MV-4-11 (cell line): ENCODE measurements at regions not wholly inside any gene's neighbourhood (a gene's known extent, or its start where the extent isn't known, plus 50 kb on each side); places are given as distances from the start of the nearest gene placed in this dataset.

ENCODE experiments used
- DNase-seq: peaks from one replicate; lab custom pipeline; 2025; lab: John Stamatoyannopoulos, UW

DNA sequence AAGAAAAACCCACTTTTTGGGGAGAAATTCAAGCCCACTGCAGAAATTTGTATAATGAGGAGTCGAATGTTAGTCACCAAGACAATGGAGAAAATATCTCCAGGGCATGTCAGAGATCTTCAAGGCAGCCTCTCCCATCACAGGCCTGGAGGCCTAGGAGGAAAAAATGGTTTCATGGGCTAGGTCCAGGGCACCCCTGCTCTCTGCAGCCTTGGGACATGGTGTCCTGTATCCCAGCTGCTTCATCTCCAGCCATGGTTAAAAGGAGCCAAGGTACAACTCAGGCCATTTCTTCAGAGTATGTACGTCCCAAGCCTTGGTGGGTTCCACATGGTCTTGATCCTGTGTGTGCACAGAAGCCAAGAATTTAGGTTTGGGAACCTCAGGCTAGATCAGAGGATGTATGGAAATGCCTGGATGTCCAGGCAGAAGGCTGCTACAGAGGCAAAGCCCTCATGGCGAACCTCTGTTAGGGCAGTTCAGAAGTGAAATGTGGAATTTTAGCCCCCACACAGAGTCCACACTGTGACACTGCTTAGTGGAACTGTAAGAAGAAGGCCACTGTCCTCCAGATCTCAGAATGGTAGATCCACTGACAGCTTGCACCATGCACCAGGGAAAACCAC lies 561.4 kb downstream of the ISL1 start:
- no peak for DNase-seq

DNA sequence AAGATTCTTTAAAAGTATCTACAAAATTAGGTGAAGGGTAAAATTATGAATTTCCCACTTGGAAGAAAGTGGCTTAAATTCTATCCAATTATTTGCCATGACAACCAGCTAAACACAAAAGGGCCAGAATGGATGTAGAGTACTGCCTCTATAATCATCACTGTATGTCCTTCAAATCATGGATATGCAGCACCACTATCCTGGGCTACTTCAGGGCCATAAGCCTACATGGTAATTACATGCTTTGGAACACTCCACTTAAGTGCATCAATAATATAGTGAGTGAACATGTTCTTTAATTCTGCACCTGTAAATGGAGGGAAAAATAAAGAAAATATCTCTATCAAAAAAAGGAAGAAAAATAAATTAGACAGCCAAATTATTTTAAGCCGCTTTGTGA lies 575.2 kb downstream of the ISL1 start:
- no peak for DNase-seq

DNA sequence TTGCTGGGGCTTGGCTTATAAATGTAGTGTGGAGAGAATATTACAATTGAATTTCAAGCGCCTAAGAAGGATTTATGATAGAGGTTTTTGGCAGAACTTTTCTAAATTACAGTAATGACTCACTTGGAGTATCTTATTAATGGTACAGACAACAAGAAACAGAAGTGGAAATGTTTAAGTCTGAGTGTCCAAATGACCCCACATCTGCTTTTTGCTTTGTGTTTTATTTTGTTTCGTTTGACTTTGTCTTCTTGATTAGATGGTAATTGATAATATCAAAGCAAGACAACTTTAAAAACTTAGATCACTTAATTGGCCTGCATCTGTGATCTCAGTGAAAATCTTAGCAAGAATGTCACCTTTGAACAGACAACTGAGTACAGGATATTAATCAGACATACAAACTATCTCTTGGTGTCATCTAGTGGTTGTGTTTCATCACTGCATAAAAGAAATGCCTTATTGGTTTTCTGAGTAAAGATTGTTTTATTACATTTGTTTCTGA lies 577.4 kb downstream of the ISL1 start:
- DNase-seq, result no peak

DNA sequence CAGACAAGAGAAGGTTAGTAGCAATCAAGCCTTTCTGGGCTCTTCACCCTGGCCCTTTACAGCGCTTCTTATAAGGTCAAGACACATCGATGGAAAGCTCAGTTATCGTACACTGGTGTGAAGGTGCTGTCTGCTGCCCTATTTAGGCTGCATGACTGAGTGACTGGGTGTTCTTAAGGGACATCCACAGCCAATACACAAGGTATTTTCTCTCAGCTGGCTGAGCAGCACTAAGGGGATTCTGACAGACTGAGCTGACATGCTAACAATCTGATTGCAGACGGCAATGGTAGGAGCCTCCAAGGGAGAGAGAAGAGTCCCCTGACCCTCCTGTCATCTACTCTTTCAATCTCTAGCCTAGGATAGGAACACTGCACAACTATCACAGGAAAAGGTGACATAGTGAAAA lies 577.9 kb downstream of the ISL1 start:
- no peak for DNase-seq

- no peak for DNase-seq
Observed at GRCh38 chr5:51968756-51969155, 585.5 kb downstream of the ISL1 start.

DNA sequence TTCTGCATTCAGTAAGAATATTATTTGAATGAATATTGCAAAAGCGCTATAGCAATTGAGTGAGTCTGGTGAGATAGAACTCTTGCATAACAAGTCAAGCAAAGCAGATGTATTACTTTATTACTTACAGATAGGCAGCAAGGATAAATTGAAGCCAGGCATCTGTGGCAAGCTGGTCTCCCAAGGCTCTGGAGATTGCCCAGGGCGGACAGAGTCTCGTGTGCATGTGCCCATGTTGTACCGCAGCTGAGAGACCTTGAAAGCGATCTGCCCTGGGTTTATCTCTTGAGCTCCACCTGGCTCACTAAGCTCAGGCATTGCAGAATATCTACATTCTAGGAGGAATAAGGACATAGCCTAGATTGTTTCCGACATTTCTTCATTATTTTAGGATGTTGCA lies 591.6 kb downstream of the ISL1 start:
- DNase-seq, result no peak

DNA sequence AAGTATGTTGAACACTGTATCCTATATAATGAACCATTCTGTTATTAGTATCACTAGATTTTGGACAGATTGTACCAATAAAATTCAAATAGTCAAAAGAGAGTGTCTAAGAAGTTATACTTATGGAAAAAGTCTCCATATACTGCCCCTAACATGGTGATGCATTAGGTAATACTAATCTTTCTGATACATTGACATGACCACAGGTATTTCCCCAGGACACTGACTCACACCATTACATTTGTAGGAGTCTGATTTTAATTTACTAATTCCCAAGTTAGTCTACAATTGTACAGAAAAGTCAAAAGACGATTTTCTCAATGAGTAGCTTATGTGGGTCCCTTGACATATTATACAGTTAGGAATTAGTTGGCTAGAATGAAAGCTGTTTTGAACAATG lies 593.8 kb downstream of the ISL1 start:
- no peak for DNase-seq

GRCh38 chr5:51983161-51983560 lies 599.9 kb downstream of the ISL1 start:
- DNase-seq, result no peak

- no peak for DNase-seq
Observed at GRCh38 chr5:51986733-51987132, 603.5 kb downstream of the ISL1 start.

GRCh38 chr5:51987239-51987638 lies 604.0 kb downstream of the ISL1 start:
- DNase-seq, result no peak

GRCh38 chr5:51987669-51988209 lies 604.5 kb downstream of the ISL1 start:
- no peak for DNase-seq

GRCh38 chr5:51988634-51989033 lies 605.4 kb downstream of the ISL1 start:
- no peak for DNase-seq

DNA sequence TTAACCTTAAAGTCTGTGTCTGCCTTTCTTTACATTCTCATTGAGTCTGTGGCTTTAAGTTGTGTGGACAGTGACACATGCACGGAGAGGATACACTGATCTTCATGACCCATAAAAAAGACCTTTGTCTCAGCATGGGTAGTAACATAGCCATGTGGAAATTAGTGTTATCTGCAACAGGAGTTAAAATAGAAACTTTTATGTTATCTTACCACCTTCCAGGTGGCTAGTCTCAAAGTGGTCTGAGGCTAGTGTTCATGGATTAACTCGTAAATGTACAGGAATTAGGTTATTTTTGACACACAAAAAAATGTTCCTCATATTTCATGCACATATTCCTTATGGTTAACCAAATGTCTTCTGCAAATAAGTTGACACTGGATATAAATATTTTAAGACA lies 607.0 kb downstream of the ISL1 start:
- DNase-seq, result no peak

DNA sequence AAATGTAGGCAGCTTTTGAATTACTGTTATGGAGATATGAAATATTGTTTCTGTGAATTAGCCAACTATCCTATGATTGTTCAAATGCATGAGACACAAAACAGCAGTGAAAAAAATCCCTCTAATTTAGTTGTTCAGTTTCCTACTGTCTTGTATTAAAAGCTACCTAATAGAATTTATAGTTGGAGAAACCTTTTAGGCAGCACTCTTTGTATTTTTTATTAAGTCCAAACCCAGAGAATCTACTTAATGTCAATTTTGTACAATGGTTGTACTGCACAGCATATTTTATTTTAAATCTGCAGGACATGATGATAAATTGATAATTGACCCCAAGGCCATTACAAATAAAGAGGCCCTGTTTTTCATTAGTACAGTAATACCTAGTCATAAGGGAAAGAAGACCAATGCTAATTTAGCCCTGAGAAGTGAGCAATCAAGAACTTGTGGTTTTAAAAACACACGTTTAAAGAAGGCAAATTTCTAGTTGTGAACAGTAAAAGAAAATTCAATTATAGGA lies 607.5 kb downstream of the ISL1 start:
- no peak for DNase-seq

GRCh38 chr5:51991940-51992339 lies 608.7 kb downstream of the ISL1 start:
- DNase-seq, result no peak

- no peak for DNase-seq
Observed at GRCh38 chr5:51995773-51996306, 612.6 kb downstream of the ISL1 start.

DNA sequence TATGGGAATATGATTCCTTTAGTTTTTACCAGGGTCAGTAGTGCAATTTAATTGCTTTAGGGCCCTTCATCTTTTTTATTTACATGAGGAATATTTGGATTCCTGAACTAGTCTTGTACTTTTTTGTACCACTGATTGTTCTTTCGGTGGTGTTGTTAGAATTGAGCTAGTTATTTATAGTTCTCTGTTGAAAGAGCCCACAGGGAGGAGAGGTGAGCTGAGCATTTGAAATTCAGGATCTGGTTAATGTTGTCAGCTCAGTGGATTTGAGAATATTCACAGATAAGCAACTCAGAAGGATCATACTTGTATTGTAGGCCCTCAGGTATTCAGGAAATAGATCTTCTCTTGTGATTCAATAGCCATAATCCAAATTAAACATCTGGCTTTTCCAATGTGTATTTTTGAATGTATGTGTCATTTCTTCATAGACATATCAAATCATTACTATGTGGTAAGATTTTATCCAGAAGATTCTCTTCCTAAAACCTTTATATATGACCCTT lies 613.2 kb downstream of the ISL1 start:
- no peak for DNase-seq

- DNase-seq, result no peak
Observed at GRCh38 chr5:51997500-51997899, 614.3 kb downstream of the ISL1 start.

DNA sequence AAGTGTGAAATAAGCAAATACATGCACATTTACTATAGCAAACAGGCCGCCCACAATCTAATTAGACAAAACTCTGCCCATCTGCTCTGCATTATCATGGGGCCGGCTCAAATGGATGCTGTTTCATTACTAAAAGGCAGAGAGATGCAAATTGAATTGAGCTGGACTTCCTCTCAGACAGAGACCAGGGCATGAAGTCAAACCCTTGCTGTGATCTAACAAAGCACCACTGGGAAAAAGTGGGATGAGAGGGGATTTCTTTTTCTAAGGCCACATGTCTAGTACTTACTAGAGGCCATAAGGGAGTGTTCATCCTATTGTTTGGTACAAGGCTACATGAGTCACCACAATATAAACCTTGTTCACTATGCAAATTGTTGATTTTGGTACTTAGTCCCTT lies 614.7 kb downstream of the ISL1 start:
- DNase-seq, result no peak

- DNase-seq, result peak; percentile 7
Observed at GRCh38 chr5:52007230-52007858, 624.1 kb downstream of the ISL1 start.

GRCh38 chr5:52010454-52010853 lies 627.2 kb downstream of the ISL1 start:
- DNase-seq, result no peak

DNA sequence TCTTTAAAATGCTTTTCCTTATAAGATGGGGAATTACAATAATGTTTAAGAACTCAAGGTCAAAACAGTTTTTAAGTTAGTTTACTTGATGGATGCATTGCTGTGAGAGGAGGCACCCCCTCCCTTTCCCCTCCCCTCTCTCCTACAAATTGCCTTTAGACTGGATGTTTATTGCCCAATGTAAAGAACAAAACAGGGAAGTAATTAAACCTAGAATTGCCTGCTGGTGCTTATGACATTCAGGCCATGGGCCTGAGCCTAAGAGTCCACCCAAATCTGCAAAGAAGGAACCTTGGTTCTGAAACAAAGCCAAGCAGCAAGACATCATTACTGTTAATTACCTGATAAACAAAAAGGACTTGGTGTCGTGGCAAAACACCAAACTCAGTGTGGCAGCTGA lies 630.3 kb downstream of the ISL1 start:
- DNase-seq, result peak; percentile 28

DNA sequence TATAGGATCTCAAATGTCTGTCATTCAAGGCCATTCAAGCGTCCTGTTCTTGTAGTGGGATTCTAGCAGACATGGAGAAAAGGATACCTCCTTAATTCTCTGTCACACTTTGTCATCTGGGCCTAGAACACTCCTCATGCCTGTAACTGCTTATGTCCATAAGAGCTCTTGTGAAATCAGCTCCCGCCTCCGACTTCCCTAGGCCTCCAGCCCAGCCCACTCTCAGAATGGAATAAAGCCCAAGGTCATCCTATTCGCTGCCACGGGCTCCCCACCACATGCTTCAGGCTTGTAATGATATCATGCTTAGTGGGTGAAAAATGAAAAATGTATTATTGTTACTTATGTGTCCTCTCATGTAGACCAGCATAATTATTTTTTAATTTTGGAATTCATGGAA lies 632.5 kb downstream of the ISL1 start:
- DNase-seq, result no peak
